Stimulated activated CD8-positive, alpha-beta memory T cell treated with anti-CD3 and anti-CD28 coated beads, Interleukin-4, amount 100 ng/mL, for 4 hours (primary cell): ENCODE measurements at regions not wholly inside any gene's neighbourhood (a gene's known extent, or its start where the extent isn't known, plus 50 kb on each side); places are given as distances from the start of the nearest gene placed in this dataset.

ENCODE experiments used
- DNase-seq, 2 donors: peaks; one replicate each; pipeline ENCODE4 v3.0.0-alpha.2; 2020; ENCODE audit warnings: low read depth in 2 of 2, low spot score in 1 of 2

GRCh38 chr3:40800343-40800742 lies 275.6 kb downstream of the ZNF621 start:
- no peak for DNase-seq

- no peak for DNase-seq
These were observed 276.6 kb downstream of the ZNF621 start for GRCh38 chr3:40801284-40801741.

GRCh38 chr3:40803311-40803710 lies 278.6 kb downstream of the ZNF621 start:
- no peak for DNase-seq

GRCh38 chr3:40805456-40805855 lies 280.7 kb downstream of the ZNF621 start:
- DNase-seq = no peak

- no peak for DNase-seq
These were observed 286.1 kb downstream of the ZNF621 start for GRCh38 chr3:40810813-40811212.

- DNase-seq = no peak
These were observed 292.3 kb downstream of the ZNF621 start for GRCh38 chr3:40817017-40817416.

GRCh38 chr3:40821315-40821714 lies 296.6 kb downstream of the ZNF621 start:
- DNase-seq = no peak

- no peak for DNase-seq
These were observed 302.5 kb downstream of the ZNF621 start for GRCh38 chr3:40827226-40827625.

- no peak for DNase-seq
These were observed 303.4 kb downstream of the ZNF621 start for GRCh38 chr3:40827942-40828688.

GRCh38 chr3:40828741-40829415 lies 304.1 kb downstream of the ZNF621 start:
- no peak for DNase-seq

GRCh38 chr3:40829876-40830275 lies 305.1 kb downstream of the ZNF621 start:
- DNase-seq = no peak

GRCh38 chr3:40837300-40837699 lies 312.5 kb downstream of the ZNF621 start:
- no peak for DNase-seq

GRCh38 chr3:40841131-40841530 lies 316.4 kb downstream of the ZNF621 start:
- DNase-seq = no peak

- no peak for DNase-seq
These were observed 316.9 kb downstream of the ZNF621 start for GRCh38 chr3:40841570-40842109.

- DNase-seq = no peak
These were observed 318.0 kb downstream of the ZNF621 start for GRCh38 chr3:40842714-40843113.

GRCh38 chr3:40843208-40843624 lies 318.5 kb downstream of the ZNF621 start:
- DNase-seq = no peak

GRCh38 chr3:40843851-40844548 lies 319.2 kb downstream of the ZNF621 start:
- no peak for DNase-seq

GRCh38 chr3:40844896-40845295 lies 320.1 kb downstream of the ZNF621 start:
- DNase-seq = no peak

GRCh38 chr3:40845447-40845846 lies 320.7 kb downstream of the ZNF621 start:
- no peak for DNase-seq

GRCh38 chr3:40845916-40846315 lies 321.2 kb downstream of the ZNF621 start:
- no peak for DNase-seq

- DNase-seq = no peak
These were observed 321.7 kb downstream of the ZNF621 start for GRCh38 chr3:40846451-40846850.

GRCh38 chr3:40847551-40847992 lies 322.8 kb downstream of the ZNF621 start:
- no peak for DNase-seq
